Suprapubic skin (tissue), 4 donors: ENCODE measurements at regions not wholly inside any gene's neighbourhood (a gene's known extent, or its start where the extent isn't known, plus 50 kb on each side); places are given as distances from the start of the nearest gene placed in this dataset.
"Not testable (repeated sequence)": the region's sequence is repeated elsewhere in the genome, so short reads cannot be mapped to it uniquely, and the experiment has no call there.

Experiments used
- DNase-seq, 2 donors: peaks; one replicate each; pipeline ENCODE4 v3.0.0-alpha.2; 2019; ENCODE audit warnings: low spot score in 2 of 2
- H3K27ac ChIP-seq: fragments of 200-600 bp; sonication (generic); one replicate; pipeline ENCODE4 v1.5.1; 2019
- H3K27me3 ChIP-seq: fragments of 200-600 bp; sonication (generic); one replicate; pipeline ENCODE4 v1.5.1; 2019
- H3K36me3 ChIP-seq: fragments of 200-600 bp; sonication (generic); one replicate; pipeline ENCODE4 v1.5.1; 2019
- H3K4me1 ChIP-seq: fragments of 200-600 bp; sonication (generic); one replicate; pipeline ENCODE4 v1.5.1; 2019
- H3K4me3 ChIP-seq: fragments of 200-600 bp; sonication (generic); one replicate; pipeline ENCODE4 v1.5.1; 2019; ENCODE audit warnings: mild to moderate bottlenecking
- H3K9me3 ChIP-seq: fragments of 200-600 bp; sonication (generic); one replicate; pipeline ENCODE4 v1.5.1; 2019
- CTCF ChIP-seq, 2 donors: fragments of 200-600 bp in 1 of 2; fragments of 450-650 bp in 1 of 2; sonication (generic) in 1 of 2; IDR thresholded peaks; one replicate each; pipeline ENCODE4 v1.5.1; 2016 to 2019; ENCODE audit warnings: antibody characterized with exemption in 2 of 2, mild to moderate bottlenecking in 1 of 2, moderate library complexity in 1 of 2
- EP300 ChIP-seq: sonication (generic); formaldehyde crosslinking; IDR thresholded peaks from one replicate; pipeline ENCODE4 v1.6.1; 2017; ENCODE audit warnings: antibody characterized with exemption
- POLR2A ChIP-seq, 2 donors: fragments of 450-650 bp; IDR thresholded peaks; one replicate each; pipeline ENCODE4 v1.6.1; 2017; ENCODE audit warnings: antibody characterized with exemption in 2 of 2, mild to moderate bottlenecking in 2 of 2, moderate library complexity in 2 of 2
- POLR2AphosphoS5 ChIP-seq, 3 donors: sonication (generic); formaldehyde crosslinking; IDR thresholded peaks; one replicate each; pipeline ENCODE4 v1.6.1; 2017; ENCODE audit warnings: antibody characterized with exemption in 3 of 3
- WGBS: methylation state at CpG from one replicate; pipeline ENCODE4 v1.1.5; 2018; 5-methylcytosine and 5-hydroxymethylcytosine counted together

GRCh38 chr1:229171934-229172333, 99.0 kb upstream of the RAB4A start:
- no peak overlapping the region for H3K27ac ChIP-seq
- no peak overlapping the region for H3K4me3 ChIP-seq
- DNase-seq, result no peak
- 63% methylated on average over 4 of the region's 4 CpGs for WGBS
- H3K36me3 ChIP-seq, result no peaks in the 10 kb centered on the region
- H3K27me3 ChIP-seq, result no peaks in the 10 kb centered on the region
- TF ChIP-seq POLR2AphosphoS5 (IDR thresholded peaks at IDR 0.05) (no peak), CTCF (IDR thresholded peaks at IDR 0.05) (no peak), POLR2A (IDR thresholded peaks at IDR 0.05) (no peak), EP300 (no peak)
- peaks cover 2% of the 10 kb centered on the region for H3K4me1 ChIP-seq
- H3K9me3 ChIP-seq, result no peaks in the 10 kb centered on the region

- not testable (repeated sequence) for H3K4me3 ChIP-seq, H3K27ac ChIP-seq, DNase-seq, H3K9me3 ChIP-seq, H3K27me3 ChIP-seq, H3K36me3 ChIP-seq, H3K4me1 ChIP-seq
- WGBS, result 91% methylated on average over 14 of the region's 14 CpGs
Measured at GRCh38 chr1:229173491-229174476, 97.1 kb upstream of the RAB4A start.

GRCh38 chr1:229175297-229175696, 95.6 kb upstream of the RAB4A start:
- not testable (repeated sequence) for DNase-seq, H3K27ac ChIP-seq, H3K4me3 ChIP-seq, H3K36me3 ChIP-seq, H3K27me3 ChIP-seq, H3K4me1 ChIP-seq, H3K9me3 ChIP-seq
- WGBS, result 82% methylated on average over 11 of the region's 11 CpGs

GRCh38 chr1:229176457-229176856, 94.5 kb upstream of the RAB4A start:
- WGBS, result 48% methylated on average over 6 of the region's 6 CpGs
- not testable (repeated sequence) for H3K36me3 ChIP-seq, H3K27me3 ChIP-seq, H3K4me3 ChIP-seq, H3K27ac ChIP-seq, H3K4me1 ChIP-seq, DNase-seq, H3K9me3 ChIP-seq

- H3K27ac ChIP-seq, result no peak overlapping the region
- no peak overlapping the region for H3K4me3 ChIP-seq
- peaks cover 2% of the 10 kb centered on the region for H3K4me1 ChIP-seq
- H3K9me3 ChIP-seq, result no peaks in the 10 kb centered on the region
- TF ChIP-seq POLR2AphosphoS5 (IDR thresholded peaks at IDR 0.05) (no peak), EP300 (no peak), CTCF (IDR thresholded peaks at IDR 0.05) (no peak), POLR2A (IDR thresholded peaks at IDR 0.05) (no peak)
- H3K27me3 ChIP-seq, result no peaks in the 10 kb centered on the region
- DNase-seq, result no peak
- 92% methylated on average over 8 of the region's 8 CpGs for WGBS
- no peaks in the 10 kb centered on the region for H3K36me3 ChIP-seq
Measured at GRCh38 chr1:229180161-229180560, 90.8 kb upstream of the RAB4A start.

GRCh38 chr1:229181419-229181818, 89.5 kb upstream of the RAB4A start:
- 93% methylated on average over 2 of the region's 2 CpGs for WGBS
- Histone ChIP-seq H3K4me1 (peaks cover under 1% of the 10 kb centered on the region), H3K4me3 (no peak overlapping the region), H3K27me3 (no peaks in the 10 kb centered on the region), H3K27ac (no peak overlapping the region), H3K9me3 (no peaks in the 10 kb centered on the region), H3K36me3 (no peaks in the 10 kb centered on the region)
- DNase-seq, result no peak
- TF ChIP-seq POLR2A (IDR thresholded peaks at IDR 0.05), result no peak
- TF ChIP-seq CTCF (IDR thresholded peaks at IDR 0.05), result no peak
- TF ChIP-seq POLR2AphosphoS5 (IDR thresholded peaks at IDR 0.05), result no peak
- TF ChIP-seq EP300, result no peak

GRCh38 chr1:229183588-229183987, 87.3 kb upstream of the RAB4A start:
- Histone ChIP-seq H3K9me3 (no peaks in the 10 kb centered on the region), H3K4me1 (peaks cover 2% of the 10 kb centered on the region), H3K27ac (no peak overlapping the region), H3K4me3 (no peak overlapping the region), H3K36me3 (no peaks in the 10 kb centered on the region), H3K27me3 (no peaks in the 10 kb centered on the region)
- DNase-seq, result no peak
- 79% methylated on average over 4 of the region's 4 CpGs for WGBS
- TF ChIP-seq CTCF (IDR thresholded peaks at IDR 0.05), result no peak
- no peak for TF ChIP-seq POLR2A (IDR thresholded peaks at IDR 0.05)
- no peak for TF ChIP-seq POLR2AphosphoS5 (IDR thresholded peaks at IDR 0.05)
- no peak for TF ChIP-seq EP300
